KOPT-K1 (cell line): ENCODE measurements at regions not wholly inside any gene's neighbourhood (a gene's known extent, or its start where the extent isn't known, plus 50 kb on each side); places are given as distances from the start of the nearest gene placed in this dataset.

Source experiments
- H3K27ac ChIP-seq: fragments of 200-600 bp; sonication (generic); 2 replicates; pipeline ENCODE4 v1.5.1; 2016; ENCODE audit warnings: antibody characterized with exemption, mild to moderate bottlenecking, low read depth, low read length; ENCODE audit not compliant: poor library complexity, severe bottlenecking
- H3K36me3 ChIP-seq: fragments of 200-600 bp; sonication (generic); 2 replicates; pipeline ENCODE4 v1.5.1; 2017; ENCODE audit warnings: antibody characterized with exemption, mild to moderate bottlenecking, low read length, moderate library complexity; ENCODE audit not compliant: insufficient read depth
- H3K9me3 ChIP-seq: fragments of 200-600 bp; sonication (generic); 2 replicates; pipeline ENCODE4 v1.5.1; 2017; ENCODE audit warnings: antibody characterized with exemption, low read length, mild to moderate bottlenecking; ENCODE audit not compliant: insufficient read depth, poor library complexity, severe bottlenecking

- Histone ChIP-seq H3K27ac (no peak overlapping the region), H3K9me3 (no peaks in the 10 kb centered on the region), H3K36me3 (no peaks in the 10 kb centered on the region)
Observed at GRCh38 chr10:90180886-90181691, 479.7 kb downstream of the KIF20B start.

DNA sequence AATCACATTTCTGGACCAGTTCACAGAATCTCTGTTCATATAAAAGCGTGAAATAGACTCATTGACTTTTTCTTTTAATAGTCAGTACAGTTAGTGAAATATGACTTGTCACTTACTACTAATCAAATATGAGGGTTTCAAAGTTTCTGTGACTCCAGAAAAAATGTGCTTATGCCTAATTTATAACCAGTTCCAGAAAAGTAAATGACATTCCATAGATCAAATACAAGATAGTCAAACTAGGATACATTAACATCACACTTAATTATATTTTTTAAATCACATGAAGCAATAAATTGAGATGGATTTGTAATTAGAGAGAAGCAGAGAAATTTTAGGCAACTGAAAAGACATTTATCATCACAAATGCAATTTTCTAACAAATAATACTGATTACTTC lies 491.4 kb downstream of the KIF20B start:
- Histone ChIP-seq H3K27ac (no peak overlapping the region), H3K36me3 (no peaks in the 10 kb centered on the region), H3K9me3 (no peaks in the 10 kb centered on the region)

GRCh38 chr10:90193240-90193985 lies 492.0 kb downstream of the KIF20B start:
- Histone ChIP-seq H3K27ac (no peak overlapping the region), H3K9me3 (no peaks in the 10 kb centered on the region), H3K36me3 (no peaks in the 10 kb centered on the region)

- Histone ChIP-seq H3K9me3 (no peaks in the 10 kb centered on the region), H3K27ac (no peak overlapping the region), H3K36me3 (no peaks in the 10 kb centered on the region)
Observed at GRCh38 chr10:90195288-90195840, 494.0 kb downstream of the KIF20B start.

GRCh38 chr10:90197766-90198165 lies 496.4 kb downstream of the KIF20B start:
- no peak overlapping the region for H3K27ac ChIP-seq
- no peaks in the 10 kb centered on the region for H3K9me3 ChIP-seq
- no peaks in the 10 kb centered on the region for H3K36me3 ChIP-seq

GRCh38 chr10:90199093-90199492 lies 497.7 kb downstream of the KIF20B start:
- H3K36me3 ChIP-seq: no peaks in the 10 kb centered on the region
- H3K9me3 ChIP-seq: no peaks in the 10 kb centered on the region
- H3K27ac ChIP-seq: no peak overlapping the region

DNA sequence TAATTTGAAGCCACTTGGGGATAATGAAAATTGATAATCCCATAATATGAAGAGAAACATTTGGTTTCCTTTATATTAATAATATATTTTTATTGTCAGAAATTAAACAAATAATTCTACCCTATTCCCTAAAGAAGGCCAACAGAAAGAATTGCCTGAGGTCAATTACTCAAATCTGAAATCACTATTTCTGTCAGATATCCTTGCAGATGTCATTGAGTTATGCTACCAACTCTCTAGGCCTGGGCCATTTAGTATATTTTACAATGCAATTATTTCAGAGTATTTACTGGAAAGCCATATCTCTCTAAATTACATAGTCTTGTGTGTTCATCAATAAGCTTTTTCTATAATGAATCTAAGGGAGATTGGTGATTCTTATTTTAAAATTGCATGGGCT lies 498.1 kb downstream of the KIF20B start:
- no peaks in the 10 kb centered on the region for H3K9me3 ChIP-seq

DNA sequence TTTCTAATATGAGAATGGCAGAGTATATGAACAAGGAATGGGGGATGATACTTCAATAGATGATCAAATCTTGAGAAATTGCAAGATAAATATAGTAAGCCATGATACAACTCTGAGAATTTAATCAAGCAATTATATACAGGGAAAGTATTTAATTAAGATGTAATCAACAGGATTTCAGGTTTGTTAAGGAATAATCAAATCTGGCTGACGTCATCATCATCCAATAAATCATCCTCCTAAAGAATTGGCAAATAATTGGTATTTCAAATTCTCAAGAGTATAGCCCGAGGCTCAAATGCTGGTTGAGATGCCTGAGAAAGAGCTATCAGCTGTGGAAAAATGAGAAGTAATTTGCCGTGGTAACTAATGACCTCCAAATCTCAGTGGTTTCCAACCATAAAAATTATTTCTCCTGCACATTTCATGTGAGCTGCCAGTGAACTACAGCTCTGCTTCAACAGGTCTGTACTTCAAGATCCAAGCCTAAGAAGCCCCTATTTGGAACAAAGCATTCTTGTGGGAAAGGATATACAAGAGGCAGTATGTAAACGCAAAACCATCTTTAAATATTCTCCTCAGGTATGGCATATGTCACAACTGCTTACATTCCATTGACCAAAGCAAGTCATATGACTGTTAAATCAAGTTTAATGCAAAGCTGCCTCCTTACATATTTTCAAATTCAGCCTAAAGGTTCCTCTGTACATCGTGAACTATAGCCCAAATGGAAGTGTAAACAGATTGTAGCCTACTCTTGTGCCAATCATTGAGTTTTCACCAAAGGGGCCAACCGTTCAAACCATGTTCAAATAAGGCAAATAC lies 503.0 kb downstream of the KIF20B start:
- no peaks in the 10 kb centered on the region for H3K9me3 ChIP-seq
- H3K36me3 ChIP-seq: no peaks in the 10 kb centered on the region
- H3K27ac ChIP-seq: no peak overlapping the region

More for the DNA sequence above, 498.1 kb downstream of the KIF20B start:
- Histone ChIP-seq H3K36me3 (no peaks in the 10 kb centered on the region), H3K27ac (no peak overlapping the region)

DNA sequence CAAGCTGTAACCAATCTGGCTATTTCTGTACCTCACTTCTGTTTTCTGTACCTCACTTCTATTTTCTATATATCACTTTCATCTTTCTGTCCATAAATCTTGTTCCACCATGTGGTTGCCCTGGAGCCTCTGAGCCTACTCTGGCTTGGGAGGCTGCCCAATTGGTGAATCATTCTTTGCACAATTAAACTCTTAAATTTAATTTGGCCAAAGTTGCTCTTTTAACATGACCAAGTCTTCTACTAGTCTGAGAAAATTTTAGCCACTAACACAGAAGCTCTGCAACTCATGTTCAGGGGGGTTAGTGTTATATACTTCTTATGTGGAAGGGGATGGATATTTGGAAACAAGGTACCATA lies 503.5 kb downstream of the KIF20B start:
- Histone ChIP-seq H3K36me3 (no peaks in the 10 kb centered on the region), H3K9me3 (no peaks in the 10 kb centered on the region), H3K27ac (no peak overlapping the region)

DNA sequence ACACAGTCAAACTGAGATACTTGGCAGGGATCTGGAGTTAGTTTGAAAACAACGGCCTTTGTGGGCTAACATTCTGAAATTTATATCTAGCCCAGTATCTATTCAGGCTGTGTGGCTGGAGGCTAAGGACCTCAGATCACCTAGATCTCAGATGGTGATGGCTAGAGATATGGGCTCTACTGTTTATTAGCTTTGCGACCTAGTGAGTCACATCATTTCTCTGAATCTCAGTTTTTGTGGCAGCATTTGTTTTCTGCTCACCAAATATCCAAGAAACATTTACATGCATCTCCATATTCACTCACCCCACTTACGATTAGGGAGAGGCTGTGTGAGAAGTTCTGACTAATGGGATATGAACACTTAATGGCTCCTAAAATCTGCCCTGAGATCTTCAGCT lies 503.9 kb downstream of the KIF20B start:
- Histone ChIP-seq H3K9me3 (no peaks in the 10 kb centered on the region), H3K27ac (no peak overlapping the region), H3K36me3 (no peaks in the 10 kb centered on the region)

GRCh38 chr10:90213346-90213745 lies 512.0 kb downstream of the KIF20B start:
- no peak overlapping the region for H3K27ac ChIP-seq
- no peaks in the 10 kb centered on the region for H3K36me3 ChIP-seq
- no peaks in the 10 kb centered on the region for H3K9me3 ChIP-seq

DNA sequence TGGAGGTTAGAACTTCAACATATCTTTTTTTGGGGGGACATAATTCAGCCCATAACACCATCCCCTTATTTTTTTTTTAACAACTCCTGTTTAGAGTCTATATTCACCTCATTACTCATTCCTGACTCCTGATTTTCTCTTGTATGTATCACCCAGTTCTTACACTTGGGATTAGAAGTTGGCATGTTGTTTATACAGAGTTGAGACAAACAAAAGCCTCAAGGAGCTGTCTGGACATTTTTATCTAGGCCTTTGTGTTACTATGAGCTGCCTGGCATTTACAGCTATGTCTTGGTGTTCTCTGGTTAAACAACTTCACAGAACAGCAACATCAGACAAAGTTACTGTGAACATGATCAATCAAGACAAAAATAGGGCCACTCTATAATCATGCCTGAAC lies 517.5 kb downstream of the KIF20B start:
- Histone ChIP-seq H3K36me3 (no peaks in the 10 kb centered on the region), H3K27ac (no peak overlapping the region), H3K9me3 (no peaks in the 10 kb centered on the region)

- H3K27ac ChIP-seq: no peak overlapping the region
- no peaks in the 10 kb centered on the region for H3K36me3 ChIP-seq
- H3K9me3 ChIP-seq: no peaks in the 10 kb centered on the region
Observed at GRCh38 chr10:90222372-90222771, 521.0 kb downstream of the KIF20B start.

DNA sequence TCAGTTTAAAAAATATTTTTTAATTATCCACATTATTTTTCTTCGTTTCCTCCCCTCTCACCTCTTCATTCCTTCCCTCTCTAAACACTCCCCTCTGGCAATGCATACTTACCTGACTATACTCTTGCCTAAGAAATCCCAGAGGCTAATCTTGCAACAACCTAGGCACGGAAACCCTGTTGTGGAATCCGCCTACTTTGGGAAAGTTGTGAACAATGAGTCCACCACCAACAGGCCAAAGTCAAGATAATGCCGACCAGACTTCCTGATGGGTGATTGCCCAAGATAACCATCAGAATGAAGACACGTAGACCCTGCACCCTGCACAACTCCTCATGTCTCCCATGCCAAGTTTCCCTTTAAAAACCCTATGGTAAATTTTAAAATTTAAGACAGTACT lies 521.5 kb downstream of the KIF20B start:
- Histone ChIP-seq H3K36me3 (no peaks in the 10 kb centered on the region), H3K27ac (no peak overlapping the region), H3K9me3 (no peaks in the 10 kb centered on the region)
